CMK (cell line): ENCODE measurements at regions not wholly inside any gene's neighbourhood (a gene's known extent, or its start where the extent isn't known, plus 50 kb on each side); places are given as distances from the start of the nearest gene placed in this dataset.
"Not testable (repeated sequence)": the region's sequence is repeated elsewhere in the genome, so short reads cannot be mapped to it uniquely, and the experiment has no call there.

Source experiments
- DNase-seq: peaks from one replicate; pipeline ENCODE4 v3.0.0-alpha.2; 2010; ENCODE audit warnings: low read depth

DNA sequence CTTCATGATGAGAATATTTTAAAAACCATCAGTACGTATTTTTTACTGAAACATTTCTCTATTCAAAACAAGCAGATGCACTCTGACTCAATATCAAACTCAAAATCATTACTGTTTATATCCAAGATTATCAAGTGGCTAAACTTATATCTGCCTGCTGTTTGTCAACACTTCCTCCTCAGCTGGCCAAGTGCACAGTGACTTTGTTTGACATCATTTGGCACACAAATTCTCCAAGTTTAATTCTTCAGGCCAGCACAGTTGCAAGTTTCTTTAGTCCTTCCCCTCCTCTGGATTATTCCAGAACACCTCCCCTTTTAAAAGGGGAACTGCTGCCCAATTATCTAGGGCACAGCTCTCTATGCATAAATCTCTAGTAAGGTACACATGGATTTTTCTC is 346.6 kb downstream of the FSIP2 start:
- no peak for DNase-seq

DNA sequence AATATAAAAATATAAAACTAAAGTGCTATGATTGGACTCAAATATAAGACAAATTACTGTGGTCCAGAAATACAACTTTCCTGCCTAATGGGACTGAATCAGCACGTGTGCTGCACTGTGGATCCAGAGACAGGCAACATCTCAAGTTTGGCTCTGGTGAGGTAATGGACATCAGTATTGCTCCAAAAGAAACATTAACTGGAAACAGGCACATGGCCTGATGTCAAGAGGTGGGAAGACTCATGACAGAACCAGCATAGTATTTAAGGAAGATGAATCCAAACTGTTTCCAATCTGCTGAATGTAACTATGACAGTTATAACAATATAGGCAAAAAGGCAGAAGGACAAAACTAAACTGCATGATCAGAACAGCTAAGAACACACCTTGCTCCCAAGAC is 354.6 kb downstream of the FSIP2 start:
- DNase-seq, result no peak

DNA sequence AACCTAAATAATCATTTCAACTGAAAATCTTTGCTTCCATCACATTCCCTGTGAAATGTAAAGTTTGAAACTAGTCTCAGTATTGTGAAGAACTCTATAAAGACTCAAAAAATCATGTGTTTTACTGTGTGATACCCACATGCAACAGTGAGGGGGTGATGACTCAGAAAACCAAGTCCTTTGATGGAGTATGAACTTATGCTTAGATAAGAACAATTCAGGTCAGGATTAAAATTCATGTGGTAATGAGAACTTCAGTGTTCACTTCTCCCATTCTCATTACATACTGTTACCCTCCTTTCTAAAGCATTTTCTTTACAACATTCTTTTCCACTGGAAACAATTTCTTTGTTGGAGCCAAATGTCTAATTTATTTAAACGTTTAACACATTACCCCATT is 360.2 kb downstream of the FSIP2 start:
- no peak for DNase-seq

DNA sequence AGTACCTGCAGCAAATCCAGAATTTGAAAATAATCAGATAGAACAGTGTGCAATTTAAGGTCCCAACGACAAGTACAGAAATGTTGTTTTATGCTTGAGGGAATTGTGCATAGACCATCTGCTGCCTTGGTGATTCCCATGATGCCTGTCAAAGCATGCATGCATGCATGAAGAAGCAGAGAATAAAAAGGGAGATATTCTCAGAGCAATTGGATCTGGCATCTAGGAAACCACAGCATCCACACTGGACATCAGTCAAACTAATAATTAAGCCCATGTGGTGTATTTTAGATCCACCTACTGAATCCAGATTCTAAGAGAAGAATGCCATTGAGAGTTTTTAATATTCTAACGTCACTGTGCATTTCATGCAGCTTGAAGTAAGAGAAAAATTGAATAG is 361.2 kb downstream of the FSIP2 start:
- no peak for DNase-seq

DNA sequence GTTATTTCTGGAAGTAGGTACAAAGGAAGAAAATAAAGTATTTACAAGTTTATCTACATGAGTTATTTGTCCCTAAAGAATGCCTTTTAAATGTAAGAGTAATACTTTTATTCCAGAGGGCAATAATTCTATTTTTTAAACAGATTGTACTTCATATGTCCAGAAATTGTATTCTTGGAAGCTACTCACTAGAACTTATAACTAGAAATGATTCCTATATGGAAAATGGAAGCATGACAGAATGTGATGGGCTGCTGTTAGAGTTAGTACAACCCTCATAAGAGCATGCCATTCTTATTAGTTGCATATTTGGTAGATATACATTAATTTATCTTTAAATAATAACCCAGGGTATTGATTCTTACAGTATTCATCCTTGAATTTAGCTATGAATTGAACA is 362.0 kb downstream of the FSIP2 start:
- no peak for DNase-seq

DNA sequence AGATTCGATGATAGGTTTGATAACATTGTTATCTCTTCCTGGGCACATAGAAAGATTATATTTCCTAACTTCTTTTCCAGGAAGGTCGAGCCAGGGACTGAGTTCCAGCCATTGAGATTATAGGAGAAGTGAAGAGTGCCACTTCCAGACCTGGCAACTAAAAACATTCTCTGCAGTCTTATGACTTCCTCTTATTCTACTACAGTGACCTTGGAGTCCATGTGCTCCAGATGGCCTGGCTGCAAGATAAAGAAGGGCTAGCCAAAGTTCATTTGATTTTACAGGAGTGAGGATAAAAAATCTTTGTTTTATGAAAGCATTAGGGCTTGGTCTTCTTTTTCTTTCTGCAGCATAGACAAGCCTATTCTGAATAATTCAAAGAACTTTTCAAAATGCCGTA is 363.0 kb downstream of the FSIP2 start:
- DNase-seq, result no peak

DNA sequence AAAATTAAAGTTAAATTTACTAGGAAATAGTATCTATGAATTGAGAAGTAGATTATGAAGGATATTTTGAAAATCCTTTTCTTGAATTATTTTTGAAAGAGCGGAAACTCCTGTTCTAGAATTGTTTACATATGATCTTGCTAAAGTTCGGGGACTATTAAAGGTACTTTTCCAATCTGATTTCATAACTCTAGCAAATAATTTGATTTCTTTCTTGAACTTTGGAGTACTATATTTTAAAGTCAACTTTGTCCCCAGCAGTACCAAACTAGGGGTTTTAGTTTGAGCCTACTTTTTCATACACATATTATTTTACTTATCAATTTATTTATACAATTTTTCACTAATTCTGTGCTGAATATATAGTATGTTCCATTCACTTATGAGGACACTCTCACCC is 364.7 kb downstream of the FSIP2 start:
- DNase-seq, result no peak

DNA sequence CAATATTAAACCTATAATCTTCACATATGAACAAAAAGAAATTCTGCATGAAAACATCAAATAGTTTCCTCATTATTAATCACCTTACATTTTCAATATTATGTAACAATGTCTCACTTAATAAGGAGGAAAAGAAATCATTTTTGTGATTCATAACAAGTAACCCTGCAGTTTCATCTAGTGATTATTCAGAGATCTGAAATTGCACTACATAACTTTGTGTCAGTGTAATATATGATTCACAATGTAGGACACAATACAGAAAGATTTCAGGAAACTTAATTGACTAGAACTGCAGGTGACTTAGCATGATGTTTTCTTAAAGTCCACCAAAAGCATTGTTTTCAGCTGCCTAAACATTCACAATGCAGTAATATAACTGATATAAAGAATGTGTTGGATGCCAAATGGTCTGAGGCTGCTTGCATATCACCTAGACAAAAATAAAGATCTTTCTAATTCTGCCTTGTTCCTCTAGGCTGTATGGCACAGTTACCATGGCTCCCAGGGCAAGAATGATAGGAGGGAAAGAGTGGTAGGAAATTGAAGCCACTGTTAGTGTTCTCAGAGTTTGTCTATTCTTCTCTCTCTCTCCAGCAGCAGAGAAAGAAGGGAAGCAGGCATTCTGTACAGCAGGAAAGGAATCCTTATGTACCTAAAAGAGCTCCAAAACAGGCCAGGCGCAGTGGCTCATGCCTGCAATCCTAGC is 366.6 kb downstream of the FSIP2 start:
- no peak for DNase-seq

DNA sequence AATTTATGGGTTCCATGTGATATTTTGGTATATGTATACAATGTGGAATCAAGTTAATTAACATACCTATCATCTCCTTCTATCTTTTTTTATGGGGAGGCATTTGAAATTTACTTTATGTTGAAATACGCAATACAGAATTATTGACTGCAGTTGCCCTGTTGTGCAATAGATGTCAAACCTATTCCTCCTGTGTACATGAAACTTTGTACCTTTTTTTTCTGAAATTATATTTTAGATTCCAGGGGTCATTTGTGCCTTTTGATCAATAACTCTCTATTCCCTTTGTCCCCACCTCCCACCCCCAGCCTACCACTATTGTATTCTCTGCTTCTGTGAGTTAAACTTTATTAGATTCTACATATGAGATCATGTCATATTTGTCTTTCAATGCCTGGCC is 369.9 kb downstream of the FSIP2 start:
- DNase-seq, result no peak

DNA sequence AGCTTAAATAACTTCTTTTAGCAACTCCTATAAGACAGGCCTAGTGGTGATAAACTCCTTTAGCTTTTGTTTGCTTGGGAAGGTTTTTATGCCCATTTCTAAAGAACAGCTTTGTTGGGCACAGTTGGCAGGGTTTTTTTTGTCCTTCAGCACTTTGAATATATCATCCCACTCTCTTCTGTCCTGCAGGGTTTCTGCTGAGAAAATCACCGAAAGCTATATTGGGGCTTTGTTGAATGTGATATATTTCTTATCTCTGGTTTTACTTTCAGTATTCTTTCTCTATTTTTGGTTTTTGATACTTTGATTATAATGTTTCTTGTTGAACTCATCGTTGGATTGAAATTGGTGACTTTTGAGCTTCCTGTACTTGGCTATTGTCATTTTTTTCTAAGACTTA is 372.8 kb upstream of the ZC3H15 start:
- DNase-seq, result no peak

DNA sequence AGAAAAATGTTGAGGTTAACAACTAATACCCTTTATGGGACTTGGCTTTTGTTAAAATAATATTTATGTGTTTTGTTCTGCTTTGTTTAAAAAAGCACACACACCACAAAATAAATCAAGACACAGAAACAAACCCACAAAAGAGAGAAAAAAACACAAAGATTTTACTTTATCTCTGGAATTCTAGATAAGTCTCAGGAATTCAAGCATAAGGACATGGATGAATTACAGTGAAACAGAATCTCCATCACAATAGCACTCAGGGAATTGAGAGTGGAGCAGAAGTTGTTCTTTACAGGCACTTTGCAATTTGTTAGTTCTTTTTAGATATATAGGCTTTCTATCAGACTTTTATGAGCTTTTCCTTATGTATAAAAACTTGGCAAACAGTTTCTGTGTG is 360.9 kb upstream of the ZC3H15 start:
- no peak for DNase-seq

DNA sequence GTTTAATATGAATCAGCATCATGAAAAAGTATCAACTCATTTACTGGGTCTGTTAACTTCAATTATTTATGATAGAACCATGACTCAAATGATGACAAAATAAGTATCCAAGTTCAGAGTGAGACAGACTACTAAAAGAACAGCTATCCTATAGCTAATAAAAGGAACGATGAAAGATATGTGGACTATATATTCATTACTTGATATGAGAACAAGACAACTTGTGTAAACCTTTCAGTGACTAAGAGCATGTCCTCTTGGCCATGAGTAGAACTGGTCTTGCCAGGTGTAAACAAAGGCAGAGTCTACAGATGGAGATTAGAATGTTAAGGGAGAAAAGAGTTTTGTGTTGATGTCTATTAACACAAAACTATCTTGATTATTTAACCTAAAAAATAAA is 360.4 kb upstream of the ZC3H15 start:
- DNase-seq, result no peak

DNA sequence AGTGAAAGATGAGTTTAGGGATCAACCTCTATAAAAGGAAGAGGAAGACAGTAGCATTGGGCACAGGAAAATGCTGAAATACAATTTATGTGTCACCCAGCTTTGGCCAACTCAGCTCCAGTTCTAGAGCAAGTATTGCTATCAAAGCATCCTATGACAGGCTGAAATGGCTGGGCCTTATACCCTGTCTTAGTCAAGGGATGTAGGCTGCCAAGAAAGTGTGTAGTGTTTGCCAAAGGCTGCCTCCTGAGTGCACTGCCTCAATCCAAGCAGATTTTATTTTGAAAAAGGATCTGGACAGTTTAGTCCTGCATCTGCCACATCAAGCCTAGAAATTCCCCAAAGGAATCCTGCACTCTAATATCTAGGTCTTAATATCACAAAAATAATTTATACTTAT is 359.9 kb upstream of the ZC3H15 start:
- DNase-seq, result no peak

DNA sequence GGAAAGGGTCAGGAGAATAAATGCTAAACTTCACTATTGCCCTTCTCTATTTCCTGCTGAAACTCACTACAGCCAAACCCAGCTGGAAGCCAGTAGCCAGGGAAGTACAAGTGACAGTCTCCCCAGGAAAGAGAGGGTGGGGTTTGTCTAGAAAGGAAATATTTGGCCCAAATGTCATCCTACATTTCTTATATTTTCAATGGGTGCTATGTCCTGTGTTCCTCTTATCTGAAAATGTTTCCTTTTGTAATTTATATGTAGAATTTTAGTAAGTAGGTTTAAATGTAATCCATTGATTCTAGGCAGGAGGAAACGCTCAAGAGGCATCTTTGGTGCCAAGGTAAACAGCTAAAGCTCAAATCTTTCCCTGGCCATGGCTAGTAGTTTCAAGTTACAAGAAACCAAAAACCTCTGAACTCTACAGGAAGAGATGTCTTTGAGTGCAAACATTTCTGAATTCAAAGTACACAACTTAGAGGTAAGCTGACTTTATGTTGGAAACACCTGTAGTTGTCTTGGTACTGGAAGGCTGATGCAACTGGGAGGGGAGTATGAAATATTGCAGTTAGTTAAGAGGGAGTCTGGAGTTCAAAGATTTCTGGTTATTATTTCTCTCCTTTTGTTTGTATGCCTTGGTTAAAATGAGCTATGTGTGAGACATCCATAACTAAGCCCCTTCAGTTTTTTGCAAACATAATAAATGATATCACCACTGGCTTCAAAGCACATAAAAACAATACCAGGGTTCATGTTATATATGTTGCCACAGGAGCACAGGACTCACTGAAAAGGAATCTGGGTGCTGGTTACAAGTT is 356.1 kb upstream of the ZC3H15 start:
- no peak for DNase-seq

DNA sequence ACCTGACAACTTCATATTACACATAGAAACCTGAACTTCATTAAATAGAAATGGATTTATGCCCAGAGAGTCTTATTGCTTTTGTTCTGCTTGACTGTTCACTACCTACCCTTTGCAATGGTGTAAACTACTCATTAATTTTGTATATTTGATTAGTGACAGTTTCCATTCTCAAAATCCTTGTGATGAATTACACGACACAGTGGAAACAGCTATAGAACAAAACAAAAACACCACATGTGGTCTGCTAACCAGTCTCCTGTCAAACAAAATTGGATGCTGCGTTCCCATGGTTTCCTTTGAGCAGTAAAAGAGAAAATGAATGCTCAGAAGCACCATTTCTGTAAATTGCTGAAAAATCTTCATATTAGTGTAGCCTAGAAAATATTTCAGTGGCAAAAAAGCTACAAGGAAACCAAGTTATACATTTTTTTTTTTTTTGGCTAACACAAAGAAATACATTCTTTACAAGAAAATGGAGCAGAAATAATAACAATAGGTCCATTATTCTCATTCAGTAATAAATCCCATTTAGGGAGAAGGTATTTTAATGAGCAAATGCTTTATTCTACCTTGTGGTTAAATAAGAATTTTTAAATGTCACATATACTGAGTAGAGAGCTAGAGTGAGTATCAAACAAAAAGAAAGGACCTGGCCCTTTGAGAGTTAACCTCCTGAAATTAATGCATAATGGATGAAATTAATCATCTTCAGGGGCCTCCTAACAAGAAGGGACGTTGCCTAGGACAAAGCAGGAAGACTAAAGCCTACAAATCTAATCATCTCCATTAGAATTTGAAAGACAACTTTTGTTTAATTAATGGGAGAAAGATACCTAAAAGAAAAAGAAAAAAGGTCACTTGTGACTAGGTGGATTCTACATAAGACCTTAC is 355.1 kb upstream of the ZC3H15 start:
- no peak for DNase-seq

DNA sequence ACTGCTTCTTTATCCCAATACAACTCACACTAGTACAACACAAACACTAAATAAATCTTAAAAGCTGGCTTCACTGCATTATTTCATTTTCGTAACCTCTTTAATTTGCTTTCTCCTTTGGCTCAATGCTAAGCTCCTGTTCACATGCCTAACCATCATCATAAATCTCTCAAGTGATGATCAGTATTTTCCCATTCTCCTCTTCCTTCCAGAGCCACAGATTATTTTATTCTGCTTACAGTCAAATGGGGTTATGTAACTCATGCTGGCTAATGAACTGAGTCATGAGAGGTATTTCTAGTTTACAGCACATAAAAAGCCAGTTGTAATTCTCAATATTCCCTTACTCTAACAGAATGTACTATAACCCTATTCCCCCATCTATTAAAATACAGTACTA is 350.4 kb upstream of the ZC3H15 start:
- no peak for DNase-seq

DNA sequence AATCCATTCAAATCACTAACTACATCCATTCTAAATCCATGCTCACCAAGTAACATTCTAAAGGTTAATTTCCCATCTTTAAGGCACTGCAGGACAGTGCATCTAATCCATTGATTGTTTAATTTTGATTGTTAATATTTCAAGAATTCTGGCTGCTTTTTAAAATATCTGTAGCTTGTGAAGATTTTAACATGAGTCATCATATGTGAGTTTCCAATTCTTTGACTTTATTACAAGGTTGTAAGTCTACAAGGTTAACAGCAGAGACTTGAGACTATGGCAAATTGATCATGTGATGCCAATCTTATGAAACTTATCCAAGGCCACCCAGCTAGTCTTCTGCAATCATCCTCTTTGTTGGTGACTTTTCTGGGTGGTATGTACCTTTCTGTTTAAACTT is 349.2 kb upstream of the ZC3H15 start:
- no peak for DNase-seq

DNA sequence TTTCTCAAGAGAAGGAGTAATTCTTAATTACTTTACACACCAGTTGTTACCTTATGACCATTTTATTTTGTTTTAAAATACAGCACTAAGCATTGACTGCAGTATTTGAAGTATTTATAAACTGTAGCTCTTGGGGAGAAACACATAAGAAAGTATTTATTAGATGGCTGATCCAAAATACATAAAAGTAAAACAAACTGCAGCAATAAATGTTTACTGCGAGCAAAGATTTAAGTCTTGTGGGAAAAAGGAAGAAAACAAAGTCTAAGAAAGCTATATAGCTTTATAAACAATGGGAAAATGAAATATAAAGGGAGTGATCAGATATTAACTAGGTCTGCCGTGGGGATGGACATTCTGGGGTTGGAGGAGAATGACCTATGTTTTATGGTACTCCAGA is 347.2 kb upstream of the ZC3H15 start:
- DNase-seq, result no peak

DNA sequence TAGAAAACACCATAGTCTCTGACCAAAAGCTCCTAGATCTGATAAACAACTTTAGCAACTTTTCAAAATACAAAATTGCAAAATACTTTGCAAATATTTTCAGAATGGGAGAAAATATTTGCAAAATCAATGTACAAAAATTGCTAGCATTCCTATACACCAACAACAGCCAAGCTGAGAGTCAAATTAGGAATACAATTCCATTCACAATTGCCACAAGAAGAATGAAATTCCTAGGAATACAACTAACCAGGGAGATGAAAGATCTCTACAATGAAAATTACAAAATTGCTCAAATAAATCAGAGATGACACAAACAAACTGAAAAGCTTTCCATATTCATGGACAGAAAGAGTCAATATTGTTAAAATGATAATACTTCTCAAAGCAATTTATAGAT is 327.0 kb upstream of the ZC3H15 start:
- no peak for DNase-seq

DNA sequence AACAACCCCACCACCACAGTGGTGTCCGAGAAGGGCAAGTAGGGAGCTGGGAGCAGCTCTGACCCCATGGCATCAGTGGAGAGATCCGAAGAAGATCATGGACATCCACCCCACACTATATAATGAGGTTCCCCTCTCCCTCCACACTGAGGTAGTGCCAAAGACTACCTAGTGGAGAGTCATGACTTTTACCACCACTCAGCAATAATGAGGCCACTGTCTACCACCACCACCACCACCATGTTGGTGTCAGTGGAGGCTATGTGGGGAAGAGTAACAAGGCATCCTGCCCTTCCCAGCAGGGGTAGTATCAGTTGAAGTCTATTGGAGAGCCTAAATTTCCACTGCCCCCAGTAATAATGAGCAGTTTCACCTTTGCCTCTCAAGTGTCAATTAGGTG is 321.7 kb upstream of the ZC3H15 start:
- DNase-seq, result no peak

DNA sequence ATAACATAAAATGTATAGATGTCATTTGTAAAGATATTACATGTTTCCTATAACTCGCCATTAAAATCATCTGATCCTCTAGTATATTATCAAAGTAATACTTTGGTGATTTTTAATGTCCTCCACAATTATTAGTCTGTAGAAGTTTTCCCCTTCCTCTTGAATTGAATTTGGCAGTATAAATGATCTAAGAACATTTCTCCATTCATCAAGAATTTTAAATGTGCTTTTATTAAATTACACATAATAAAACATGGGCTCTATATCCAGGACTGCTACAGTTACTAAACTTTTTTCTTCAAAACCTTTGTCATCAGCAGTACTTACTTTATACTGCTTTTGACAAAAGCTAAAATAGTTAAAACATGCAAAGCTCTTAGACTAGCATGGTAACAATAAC is 315.4 kb upstream of the ZC3H15 start:
- DNase-seq, result no peak

DNA sequence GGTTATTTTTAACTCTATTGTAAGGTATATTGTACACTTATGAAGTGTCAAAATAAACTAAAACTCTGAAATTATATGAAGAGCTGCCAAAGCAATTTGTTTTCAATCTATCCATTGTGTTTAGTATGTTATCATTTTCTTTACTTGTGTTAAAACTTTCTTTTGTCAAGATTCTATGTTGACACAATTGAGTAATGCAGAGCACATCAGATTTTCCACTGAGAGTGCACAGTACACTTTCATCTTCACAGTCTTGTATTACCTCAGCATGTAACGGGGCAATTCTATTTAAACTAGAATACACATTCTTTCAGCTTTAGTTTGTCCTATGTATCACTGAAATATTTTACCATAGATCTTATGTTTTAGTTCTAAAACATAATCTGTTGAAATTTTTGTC is 304.4 kb upstream of the ZC3H15 start:
- DNase-seq, result no peak

DNA sequence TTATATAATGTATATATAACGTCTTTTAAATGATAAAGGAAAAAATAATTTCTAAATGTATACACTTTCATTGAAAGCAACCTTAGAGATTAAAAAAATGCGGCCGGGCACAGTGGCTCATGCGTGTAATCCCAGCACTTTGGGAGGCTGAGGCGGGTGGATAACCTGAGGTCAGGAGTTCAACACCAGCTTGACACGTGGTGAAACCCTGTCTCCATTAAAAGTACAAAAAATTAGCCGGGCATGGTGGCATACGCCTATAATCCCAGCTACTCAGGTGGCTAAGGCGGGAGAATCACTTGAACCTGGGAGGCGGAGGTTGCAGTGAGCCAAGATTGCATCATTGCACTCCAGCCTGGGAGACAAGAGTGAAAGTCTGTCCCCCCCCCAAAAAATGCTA is 303.7 kb upstream of the ZC3H15 start:
- not testable (repeated sequence) for DNase-seq
